ENCODE measurements at regions not wholly inside any gene's neighbourhood (a gene's known extent, or its start where the extent isn't known, plus 50 kb on each side); places are given as distances from the start of the nearest gene placed in this dataset.

- no peak for ATAC-seq (ENCODE audit: low FRiP score)
- no peak for DNase-seq (ENCODE audit: low spot score)
Observed at GRCh38 chr11:15818132-15818842, 538.1 kb downstream of the SOX6 start.

GRCh38 chr11:15819679-15820286, 536.6 kb downstream of the SOX6 start:
- DNase-seq (ENCODE audit: low spot score) = no peak
- ATAC-seq (ENCODE audit: low FRiP score) = no peak
- peak in 1 of 3 donors; percentile 33 for TF ChIP-seq CTCF (IDR thresholded peaks at IDR 0.05)

More at GRCh38 chr11:15818132-15818842, 538.1 kb downstream of the SOX6 start:
- TF ChIP-seq CTCF (IDR thresholded peaks at IDR 0.05) = no peak

- TF ChIP-seq CTCF (IDR thresholded peaks at IDR 0.05) = no peak
- DNase-seq (ENCODE audit: low spot score) = no peak
- no peak for ATAC-seq (ENCODE audit: low FRiP score)
Observed at GRCh38 chr11:15821451-15821850, 534.9 kb downstream of the SOX6 start.

GRCh38 chr11:15824060-15824459, 532.3 kb downstream of the SOX6 start:
- ATAC-seq (ENCODE audit: low FRiP score) (no peak), DNase-seq (ENCODE audit: low spot score) (no peak)
- TF ChIP-seq CTCF (IDR thresholded peaks at IDR 0.05) = no peak

- DNase-seq (ENCODE audit: low spot score) (no peak), ATAC-seq (ENCODE audit: low FRiP score) (no peak)
- TF ChIP-seq CTCF (IDR thresholded peaks at IDR 0.05) = no peak
Observed at GRCh38 chr11:15825976-15826650, 530.2 kb downstream of the SOX6 start.

GRCh38 chr11:15826826-15827225, 529.5 kb downstream of the SOX6 start:
- TF ChIP-seq CTCF (IDR thresholded peaks at IDR 0.05) = no peak
- DNase-seq (ENCODE audit: low spot score) = no peak
- no peak for ATAC-seq (ENCODE audit: low FRiP score)

All from omental fat pad (tissue), 3 donors.